Amniotic stem cell (primary cell): ENCODE measurements at regions not wholly inside any gene's neighbourhood (a gene's known extent, or its start where the extent isn't known, plus 50 kb on each side); places are given as distances from the start of the nearest gene placed in this dataset.
"Not testable (repeated sequence)": the region's sequence is repeated elsewhere in the genome, so short reads cannot be mapped to it uniquely, and the experiment has no call there.

Source experiments
- DNase-seq: peaks from one replicate; lab custom pipeline; 2025; lab: John Stamatoyannopoulos, UW

GRCh38 chr9:105975886-105976645, 281.7 kb downstream of the TMEM38B start:
- no peak for DNase-seq

- DNase-seq, result no peak
Observed at GRCh38 chr9:105978336-105978735, 284.0 kb downstream of the TMEM38B start.

GRCh38 chr9:105978826-105979225, 284.5 kb downstream of the TMEM38B start:
- DNase-seq, result no peak

DNA sequence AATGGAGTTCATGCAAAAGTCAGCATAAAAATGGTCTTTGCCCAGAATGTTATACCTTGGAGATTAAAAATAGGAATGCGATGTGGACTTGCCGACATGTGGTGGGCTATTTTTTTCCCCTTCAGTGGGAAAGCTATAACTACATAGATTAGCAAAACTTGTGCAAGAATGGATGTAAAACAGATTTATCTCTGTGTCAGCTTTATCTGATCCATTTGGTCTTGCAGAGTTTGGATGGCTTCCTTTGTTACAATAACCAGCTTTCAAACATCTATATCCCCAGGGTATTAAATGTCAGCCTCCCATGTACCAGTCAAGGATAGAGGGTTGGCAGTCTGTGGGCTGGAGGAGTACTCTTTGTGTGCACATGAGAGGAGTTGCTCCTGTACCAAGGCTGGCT, 284.9 kb downstream of the TMEM38B start:
- DNase-seq, result no peak

DNA sequence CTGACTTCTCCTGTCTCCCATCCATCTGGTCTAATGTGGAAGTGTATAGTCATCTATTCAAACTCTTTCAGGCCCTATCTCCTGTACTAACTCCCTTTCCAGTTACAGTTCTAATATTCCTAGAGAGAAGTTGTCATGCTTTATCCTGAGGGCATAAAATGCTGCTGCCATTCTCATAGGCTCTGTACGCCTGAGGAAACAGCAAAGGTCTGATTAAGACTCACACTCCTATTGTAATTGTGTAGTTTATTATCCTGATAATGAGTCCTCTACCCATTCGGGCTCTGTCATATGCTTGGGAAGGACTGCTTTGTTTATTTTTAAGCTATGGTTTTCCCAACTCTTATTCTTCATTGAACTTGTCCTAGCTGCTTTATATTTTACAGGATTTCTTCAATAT, 290.4 kb downstream of the TMEM38B start:
- DNase-seq, result no peak

- no peak for DNase-seq
Observed at GRCh38 chr9:105993116-105993854, 298.9 kb downstream of the TMEM38B start.

DNA sequence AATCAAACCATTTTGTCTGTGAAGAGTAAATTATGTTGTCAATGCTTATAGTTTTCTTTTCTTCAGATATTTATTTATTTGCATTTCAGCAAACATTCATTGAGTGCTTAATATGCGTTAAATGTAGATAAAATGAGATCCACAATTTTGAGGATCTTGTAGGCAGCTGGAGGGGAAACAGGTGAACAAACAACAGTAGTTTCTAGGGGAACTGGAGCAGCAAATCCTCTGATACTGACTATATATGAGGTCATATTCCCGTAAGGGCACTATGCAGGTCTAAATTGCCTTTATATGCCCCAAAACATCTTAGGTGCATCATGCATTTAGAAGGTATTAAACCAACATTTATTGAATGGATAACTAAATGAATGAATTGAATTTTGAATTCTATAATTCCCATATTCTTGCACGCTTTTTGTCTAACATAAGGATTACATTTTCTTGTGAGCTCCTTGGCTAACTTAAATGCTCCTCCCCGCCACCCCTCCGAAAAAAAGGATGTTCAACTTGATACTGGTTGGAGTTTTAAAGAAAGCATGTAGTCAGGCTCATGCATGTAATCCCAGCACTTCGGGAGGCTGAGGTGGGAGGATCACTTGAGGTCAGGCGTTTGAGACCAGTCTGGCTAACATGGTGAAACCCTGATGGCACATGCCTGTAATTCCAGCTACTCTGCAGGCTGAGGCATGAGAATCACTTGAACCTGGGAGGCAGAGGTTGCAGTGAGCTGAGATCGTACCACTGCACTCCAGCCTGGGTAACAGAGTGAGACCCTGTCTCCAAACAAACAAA, 299.8 kb downstream of the TMEM38B start:
- DNase-seq, result no peak

DNA sequence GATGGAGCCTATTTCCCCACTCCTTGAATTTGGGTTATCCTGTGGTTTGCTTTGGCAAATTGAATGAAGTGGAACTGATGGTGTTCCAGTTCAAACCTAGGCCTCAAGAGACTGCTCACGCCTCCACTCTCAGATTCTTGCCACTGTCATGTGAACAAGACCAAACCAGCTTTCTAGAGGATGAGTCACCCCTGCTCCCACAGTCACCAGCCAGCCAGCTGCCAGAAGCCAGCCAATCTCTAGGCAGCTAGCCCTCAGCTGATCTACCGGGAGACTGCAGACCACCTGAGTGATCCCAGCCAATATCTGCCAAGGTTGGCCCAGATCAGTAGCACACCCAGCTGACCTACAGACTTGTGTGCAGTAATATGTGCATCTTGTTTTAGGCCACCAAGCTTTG, 300.6 kb downstream of the TMEM38B start:
- DNase-seq, result no peak

GRCh38 chr9:106017198-106017740, 322.9 kb downstream of the TMEM38B start:
- no peak for DNase-seq

DNA sequence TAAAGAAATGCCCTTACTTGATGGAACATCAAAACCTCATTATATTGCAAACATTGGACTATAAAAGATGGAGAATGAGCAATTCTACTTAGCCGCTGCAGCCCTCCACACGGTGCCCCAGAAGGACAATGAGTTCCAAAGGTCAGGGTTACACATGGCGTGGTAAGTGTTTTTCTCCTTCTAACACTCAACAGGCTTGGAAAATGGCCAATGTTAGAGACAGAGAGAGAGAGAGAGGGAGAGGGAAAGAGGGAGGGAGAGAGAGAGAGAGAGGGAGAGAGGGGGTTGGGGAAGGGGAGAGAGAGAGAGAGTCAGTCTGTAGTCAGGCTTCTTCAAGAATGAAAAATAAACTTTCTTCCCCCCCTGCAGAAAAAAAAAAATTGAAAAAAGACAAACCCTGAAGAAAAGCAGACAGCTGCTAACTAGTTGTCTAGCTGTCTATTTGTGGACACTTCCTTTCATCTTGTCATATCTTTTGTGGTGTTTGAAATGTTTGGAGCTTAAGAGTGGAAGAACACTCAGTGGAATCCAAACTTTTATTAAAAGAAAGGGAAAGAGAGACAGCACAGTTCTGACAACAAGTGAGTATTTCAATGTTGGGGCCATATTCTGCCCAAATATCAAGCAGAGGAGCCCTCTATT, 324.8 kb downstream of the TMEM38B start:
- no peak for DNase-seq

DNA sequence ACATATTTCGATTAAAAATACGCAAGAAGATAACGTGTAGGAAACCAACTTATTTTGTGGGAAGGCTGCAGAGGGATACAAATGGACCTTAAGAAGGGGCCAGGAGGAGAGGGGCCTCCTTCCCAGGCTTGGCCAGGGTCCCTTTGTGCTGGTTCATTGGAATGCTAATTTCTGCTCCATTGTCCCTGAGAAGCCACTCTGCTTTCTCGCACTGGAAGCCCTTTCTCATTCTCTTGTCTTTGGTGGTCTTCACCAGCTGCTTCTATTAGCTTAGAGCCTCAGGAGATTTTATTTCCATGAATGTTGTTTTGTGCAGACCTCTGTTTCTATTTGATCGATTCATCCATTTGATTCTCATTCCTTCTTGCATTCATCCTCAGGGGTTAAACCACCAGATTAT, 325.4 kb downstream of the TMEM38B start:
- no peak for DNase-seq

DNA sequence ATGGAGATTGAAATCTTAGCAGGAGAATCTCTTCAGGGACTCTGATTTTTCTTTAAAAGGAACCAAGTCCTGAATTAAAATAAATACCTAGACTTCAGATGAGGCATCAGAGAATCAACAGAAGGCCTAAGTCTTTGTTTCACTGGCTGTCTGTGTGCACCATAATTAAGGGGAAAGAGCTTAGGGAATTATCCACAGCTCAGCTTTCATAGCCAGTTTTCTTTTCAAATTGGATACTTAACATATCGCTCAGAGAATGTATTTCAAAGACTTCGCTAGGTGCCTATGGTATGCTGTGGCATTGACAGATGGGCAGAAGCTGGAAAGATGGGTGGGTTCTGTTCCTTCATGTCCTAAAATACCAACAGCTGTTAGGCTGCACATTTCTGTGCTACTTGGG, 325.8 kb downstream of the TMEM38B start:
- no peak for DNase-seq

GRCh38 chr9:106023455-106023854, 329.1 kb downstream of the TMEM38B start:
- DNase-seq, result no peak

- no peak for DNase-seq
Observed at GRCh38 chr9:106025453-106025852, 331.1 kb downstream of the TMEM38B start.

DNA sequence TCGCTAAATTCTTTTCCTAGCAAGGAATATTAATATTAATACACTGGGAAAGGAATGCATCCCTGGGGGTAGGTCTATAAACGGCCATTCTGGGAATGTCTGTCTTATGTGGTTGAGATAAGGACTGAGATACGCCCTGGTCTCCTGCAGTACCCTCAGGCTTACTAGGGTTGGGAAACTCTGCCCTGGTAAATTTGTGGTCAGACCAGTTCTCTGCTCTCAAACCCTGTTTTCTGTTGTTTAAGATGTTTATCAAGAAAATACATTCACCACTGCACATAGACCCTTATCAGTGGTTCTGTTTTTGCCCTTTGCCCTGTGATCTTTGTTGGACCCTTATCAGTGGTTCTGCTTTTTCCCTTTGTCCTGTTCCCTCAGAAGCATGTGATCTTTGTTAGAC, 335.8 kb downstream of the TMEM38B start:
- not testable (repeated sequence) for DNase-seq

DNA sequence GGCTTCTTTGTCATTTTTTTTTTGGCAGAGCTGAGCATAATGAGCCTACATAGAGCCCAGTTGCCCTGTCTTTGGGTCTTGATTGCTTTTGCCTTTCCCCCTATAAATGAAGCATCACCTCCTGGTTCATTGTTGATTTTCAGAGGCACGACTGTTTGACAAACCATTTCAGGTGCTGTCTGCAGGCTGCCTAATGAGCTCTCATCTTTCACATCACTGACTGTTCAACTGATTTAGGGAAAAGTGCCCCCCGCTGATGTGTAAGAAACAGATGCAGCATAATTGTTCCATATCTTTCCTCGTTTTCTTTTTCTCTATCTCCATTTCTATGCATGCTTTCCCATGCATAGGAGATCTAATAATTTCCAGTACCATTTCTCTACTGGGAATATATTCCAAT, 338.6 kb downstream of the TMEM38B start:
- DNase-seq, result no peak

DNA sequence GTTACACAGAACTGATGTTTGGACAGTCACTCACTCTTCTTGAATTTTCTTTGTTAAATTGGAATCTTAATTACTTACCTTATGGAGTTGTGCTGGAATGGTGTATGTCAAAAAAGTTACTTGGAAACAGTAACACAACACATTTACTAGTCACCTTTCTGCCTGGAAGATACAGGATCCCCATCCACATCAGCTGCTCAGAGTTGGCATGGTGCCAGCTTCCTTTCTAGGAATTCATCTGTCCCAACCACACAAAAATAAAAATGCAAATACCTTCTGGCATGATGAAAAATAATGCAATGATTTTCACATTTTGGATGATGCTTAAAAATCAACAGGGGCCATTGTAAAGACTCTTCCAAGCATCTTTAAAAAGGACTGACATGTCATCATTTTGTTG, 341.5 kb downstream of the TMEM38B start:
- no peak for DNase-seq

- no peak for DNase-seq
Observed at GRCh38 chr9:106038266-106039001, 344.1 kb downstream of the TMEM38B start.

DNA sequence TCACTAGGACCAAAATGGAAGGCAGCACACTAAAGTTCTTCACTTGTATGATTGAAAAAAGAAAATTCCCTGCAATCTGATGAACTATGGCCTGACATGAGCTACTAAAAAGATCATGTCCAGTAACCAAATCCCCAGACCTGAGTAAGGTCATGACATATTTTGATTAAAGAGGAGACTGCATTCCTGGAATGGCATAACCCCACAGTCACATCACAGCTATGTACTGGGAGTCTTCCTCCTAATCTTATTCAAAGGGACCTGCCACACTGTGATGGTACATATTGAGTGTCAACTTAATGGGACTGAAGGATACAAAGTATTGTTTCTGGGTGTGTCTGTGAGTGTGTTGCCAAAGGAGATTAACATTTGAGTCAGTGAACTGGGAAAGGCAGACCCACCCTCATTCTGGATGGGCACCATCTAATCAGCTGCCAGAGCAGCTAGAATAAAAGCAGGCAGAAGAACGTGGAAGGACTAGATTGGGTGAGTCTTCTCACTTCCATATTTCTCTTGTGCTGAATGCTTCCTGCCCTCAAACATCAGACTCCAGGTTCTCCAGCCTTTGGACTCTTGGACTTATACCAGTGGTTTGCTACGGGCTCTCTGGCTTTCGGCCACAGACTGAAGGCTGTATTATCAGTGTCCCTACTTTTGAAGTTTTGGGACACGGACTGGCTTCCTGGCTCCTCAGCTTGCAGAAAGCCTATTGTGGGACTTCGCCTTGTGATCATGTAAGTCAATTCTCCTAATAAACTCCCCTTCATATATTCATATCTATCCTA, 345.0 kb downstream of the TMEM38B start:
- DNase-seq, result no peak

DNA sequence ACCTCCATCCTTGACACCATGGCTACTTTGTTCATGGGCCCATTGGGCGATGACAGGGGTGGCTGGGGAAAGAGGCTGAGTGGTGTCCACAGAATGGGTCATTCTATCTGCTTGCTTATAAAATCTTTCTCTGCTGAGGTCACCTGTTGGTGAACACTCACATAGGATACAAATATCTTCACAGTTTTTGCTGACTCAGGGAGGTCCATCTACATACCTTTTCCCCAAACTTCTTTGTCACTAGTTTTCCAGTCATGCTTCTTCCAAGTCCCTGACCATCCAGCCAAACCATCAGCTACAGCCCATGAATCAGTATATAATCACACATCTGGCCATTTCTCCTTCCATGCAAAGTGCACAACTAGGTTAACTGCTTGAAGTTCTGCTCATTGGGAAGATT, 347.6 kb downstream of the TMEM38B start:
- DNase-seq, result not testable (repeated sequence)
